Pancreas (tissue), 10 donors: ENCODE measurements at regions not wholly inside any gene's neighbourhood (a gene's known extent, or its start where the extent isn't known, plus 50 kb on each side); places are given as distances from the start of the nearest gene placed in this dataset.

Source experiments
- ATAC-seq, 4 donors: fragments of 200-7000 bp; cut with Tn5 transposase; one replicate each; pipeline versions ENCODE4 v1.8.0 to v1.9.1; 2020; ENCODE audit warnings: mild to moderate bottlenecking in 4 of 4, moderate library complexity in 4 of 4
- DNase-seq, 6 donors: peaks; one replicate each; pipeline ENCODE4 v3.0.0-alpha.2; 2020
- FAIRE-seq: peaks from 2 replicates; lab custom pipeline; 2012; peaks lifted over from hg19 to GRCh38; lab: Jason Lieb, UNC
- H3K27ac ChIP-seq, 4 donors: fragments of 200-600 bp; sonication (generic); 1 replicate in 3 of 4; 2 replicates in 1 of 4; pipeline versions ENCODE4 v1.5.0 to v1.8.0; 2020
- H3K27me3 ChIP-seq, 4 donors: fragments of 200-600 bp; one replicate each; pipeline ENCODE4 v1.8.0; 2021
- H3K36me3 ChIP-seq, 3 donors: fragments of 200-600 bp; sonication (generic) in 1 of 3; one replicate each; pipeline versions ENCODE4 v1.5.0 to v1.8.0; 2020 to 2021
- H3K4me1 ChIP-seq, 3 donors: fragments of 200-600 bp; one replicate each; pipeline ENCODE4 v1.8.0; 2021
- H3K4me3 ChIP-seq, 4 donors: fragments of 200-600 bp; sonication (generic) in 2 of 4; one replicate each; pipeline versions ENCODE4 v1.5.0 to v1.8.0; 2020 to 2021
- H3K9me3 ChIP-seq, 4 donors: fragments of 200-600 bp; one replicate each; pipeline ENCODE4 v1.8.0; 2021
- CTCF ChIP-seq, 4 donors: fragments of 200-600 bp; sonication (generic) in 3 of 4; IDR thresholded peaks; one replicate each; pipeline versions ENCODE4 v1.5.0 to v1.8.0; 2021; ENCODE audit warnings: antibody characterized with exemption in 4 of 4
- WGBS, 2 donors: extraction: QIAGEN DNeasy Blood & Tissue Kit; methylation state at CpG; one replicate each; pipeline ENCODE4 v1.1.7; 2013; 5-methylcytosine and 5-hydroxymethylcytosine counted together
- intact Hi-C, 3 donors: fragments of 100-400 bp; cut with DNase I; formaldehyde crosslinking; loops; one replicate each; pipeline versions ENCODE4 v1.11.1 to v1.14.2; 2022
- donor health status: healthy with polysubstance abuse.
- donor health status: DM: no; HTN: no; CAD: no; lungs with moderate emphysema.
- donor health status: DM: no; HTN: no; CAD: no.
- donor health status: control.
- donor health status: control.
- donor health status: Bipolar disorder and iron deficiency.
- donor health status: DM: yes; HTN: yes; CAD: no.
- donor health status: DM: no; HTN: no; CAD: no.
- donor health status: DM: no; HTN: no; CAD: no.
- donor health status: DM: yes; HTN: yes; CAD: no.

DNA sequence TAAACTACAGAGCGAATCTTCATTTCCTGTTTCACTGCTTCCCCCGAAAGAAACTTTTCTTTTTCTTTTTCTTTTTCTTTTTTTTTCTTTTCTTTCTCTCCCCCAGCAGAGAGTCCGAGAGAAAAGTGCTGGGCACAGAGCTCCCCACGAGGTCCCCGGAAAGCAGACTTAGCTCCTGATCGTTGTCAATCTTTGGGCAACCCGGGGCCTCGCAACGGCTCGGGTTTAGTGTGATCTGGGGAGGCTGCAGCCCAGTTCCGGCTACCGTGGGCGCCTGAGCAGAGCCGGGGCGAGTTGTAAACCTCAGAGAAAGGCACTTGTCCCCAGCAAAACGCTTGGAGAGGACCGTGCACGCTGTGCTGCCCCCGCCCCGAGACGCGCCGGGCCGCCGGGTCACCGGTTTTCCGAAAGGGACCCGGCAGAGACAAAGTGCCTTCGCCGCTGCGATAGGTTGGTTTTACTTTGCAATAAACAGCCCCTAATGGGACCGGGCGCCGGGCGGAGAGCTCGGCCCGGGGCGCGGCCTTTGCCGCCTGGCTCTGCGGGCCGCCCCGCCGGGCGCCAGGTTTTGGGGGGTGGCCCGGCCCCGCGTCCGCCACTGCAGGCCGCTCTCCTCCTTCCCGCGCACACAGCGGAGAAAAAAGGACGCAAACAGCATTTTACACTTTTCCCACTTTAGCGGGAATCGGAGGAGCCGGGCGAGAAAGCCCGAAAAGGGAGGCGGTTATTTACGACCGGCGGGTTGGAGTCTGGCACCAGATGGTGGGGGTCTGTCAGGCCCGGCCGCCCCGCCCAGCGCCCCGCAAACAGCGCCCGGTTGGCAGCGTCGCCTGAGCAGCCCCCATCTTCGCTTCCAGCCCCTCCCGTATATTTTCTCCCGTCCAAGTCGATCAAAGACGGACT, 136.0 kb downstream of the INSIG2 start:
- peaks cover 15 to 39% (median 20%) of the 10 kb centered on the region in 4 donors for H3K27me3 ChIP-seq
- no peaks in the 10 kb centered on the region for H3K36me3 ChIP-seq
- ATAC-seq (peak in 3 of 4 donors; percentile 57 to 74 (median 65)), FAIRE-seq (no peak), DNase-seq (peak in 3 of 6 donors; percentile 22 to 68 (median 48))
- WGBS, 2 donors: 13 to 14% methylated on average over 72 to 77 of the region's 77 CpGs
- peaks cover 0 to 5% (median 0%) of the 10 kb centered on the region in 3 donors for H3K4me1 ChIP-seq
- no peak overlapping the region for H3K27ac ChIP-seq
- TF ChIP-seq CTCF (IDR thresholded peaks at IDR 0.05): no peak
- intact Hi-C loops: loop anchor here in 1 of 3 donors (10.0 kb wide), 1 partner anchor 631 kb away; no protein-coding TSS in a partner anchor
- peak overlapping the region; percentile 18 to 47 (median 26) for H3K4me3 ChIP-seq
- no peaks in the 10 kb centered on the region for H3K9me3 ChIP-seq

DNA sequence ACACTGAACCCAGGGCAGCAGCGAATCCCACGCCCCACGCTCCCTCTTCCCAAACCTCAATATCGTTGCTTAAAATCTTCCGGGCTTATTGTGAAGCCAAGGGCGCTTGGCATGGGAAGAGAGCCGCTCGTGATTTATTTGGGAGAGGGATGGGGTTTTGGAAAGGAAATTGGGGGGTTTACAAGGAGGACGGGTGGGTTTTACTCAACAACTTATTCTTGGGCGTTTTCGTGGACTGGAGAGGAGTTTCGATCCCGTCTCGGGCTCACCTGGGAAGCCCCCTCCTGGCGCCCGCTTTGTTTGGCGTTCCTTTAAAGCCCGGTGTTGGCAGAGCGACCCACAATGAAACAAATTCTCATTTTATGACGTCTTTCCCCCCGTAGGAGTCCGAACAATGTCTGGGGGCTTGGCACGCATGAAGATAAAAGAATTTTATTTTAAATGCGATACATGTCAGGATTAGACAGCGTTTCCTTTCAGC, 135.3 kb downstream of the INSIG2 start:
- 18% methylated on average over 25 of the region's 25 CpGs for WGBS, 2 donors
- Histone ChIP-seq H3K36me3 (no peaks in the 10 kb centered on the region), H3K27me3 (peaks cover 15 to 39% (median 20%) of the 10 kb centered on the region in 4 donors), H3K27ac (no peak overlapping the region), H3K4me1 (peaks cover 0 to 5% (median 0%) of the 10 kb centered on the region in 3 donors), H3K9me3 (no peaks in the 10 kb centered on the region), H3K4me3 (peak overlapping the region; percentile 18 to 47 (median 26))
- DNase-seq (no peak), ATAC-seq (no peak), FAIRE-seq (no peak)
- intact Hi-C loops: loop anchor here in 1 of 3 donors (10.0 kb wide), 1 partner anchor 631 kb away; no protein-coding TSS in a partner anchor
- no peak for TF ChIP-seq CTCF (IDR thresholded peaks at IDR 0.05)

DNA sequence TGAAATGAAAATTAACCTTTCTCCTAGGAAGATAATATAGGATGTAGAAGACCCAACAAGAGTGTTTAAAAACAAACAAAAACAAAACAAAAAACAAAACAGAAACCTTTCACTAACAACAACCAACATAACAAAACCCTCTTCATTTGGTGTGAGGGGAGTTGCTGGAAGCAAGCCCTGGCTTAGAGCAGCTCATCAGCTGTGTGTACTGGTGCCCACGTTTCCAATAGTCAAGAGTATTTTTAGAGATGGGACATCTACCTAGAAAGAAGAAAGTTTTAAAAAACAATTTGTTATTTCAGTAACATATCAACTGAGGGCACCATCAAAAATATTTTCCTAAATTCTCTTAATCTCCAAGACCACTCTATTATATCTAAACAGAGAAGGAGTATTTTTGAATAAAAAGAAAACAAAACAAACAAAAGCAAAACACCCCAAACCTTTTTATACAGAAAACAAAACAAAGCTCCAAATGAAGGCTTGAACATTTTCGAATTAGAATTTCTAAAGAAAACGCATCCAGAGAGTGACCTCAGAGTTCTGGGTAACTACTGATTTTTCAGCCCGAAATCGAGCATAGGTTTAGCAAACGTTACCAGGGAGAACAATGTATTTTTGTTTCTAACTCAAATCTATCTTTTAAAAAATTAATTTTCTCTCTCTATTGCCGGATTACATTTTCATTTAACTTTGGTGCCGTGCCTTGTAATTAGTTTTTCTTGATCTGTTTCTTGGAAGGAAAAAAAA, 134.6 kb downstream of the INSIG2 start:
- DNase-seq (no peak), FAIRE-seq (peak; percentile 51), ATAC-seq (no peak)
- no peak overlapping the region for H3K4me3 ChIP-seq
- H3K27ac ChIP-seq: no peak overlapping the region
- no peaks in the 10 kb centered on the region for H3K36me3 ChIP-seq
- 19 to 21% methylated on average over 8 of the region's 8 CpGs for WGBS, 2 donors
- H3K4me1 ChIP-seq: peaks cover 0 to 5% (median 0%) of the 10 kb centered on the region in 3 donors
- intact Hi-C loops: loop anchor here in 1 of 3 donors (10.0 kb wide), 1 partner anchor 632 kb away; no protein-coding TSS in a partner anchor
- H3K27me3 ChIP-seq: peaks cover 15 to 39% (median 20%) of the 10 kb centered on the region in 4 donors
- H3K9me3 ChIP-seq: no peaks in the 10 kb centered on the region
- TF ChIP-seq CTCF (IDR thresholded peaks at IDR 0.05): no peak

- Histone ChIP-seq H3K4me3 (no peak overlapping the region), H3K27me3 (peaks cover 15 to 39% (median 20%) of the 10 kb centered on the region in 4 donors), H3K9me3 (no peaks in the 10 kb centered on the region), H3K4me1 (peaks cover 0 to 5% (median 0%) of the 10 kb centered on the region in 3 donors), H3K36me3 (no peaks in the 10 kb centered on the region), H3K27ac (no peak overlapping the region)
- intact Hi-C loops: loop anchor here in 1 of 3 donors (10.0 kb wide), 1 partner anchor 633 kb away; no protein-coding TSS in a partner anchor
- FAIRE-seq: no peak
- ATAC-seq: no peak
- no peak for TF ChIP-seq CTCF (IDR thresholded peaks at IDR 0.05)
- DNase-seq: no peak
Measured at GRCh38 chr2:118222273-118222594, 134.0 kb downstream of the INSIG2 start.
